GM18505 (cell line): ENCODE measurements at regions not wholly inside any gene's neighbourhood (a gene's known extent, or its start where the extent isn't known, plus 50 kb on each side); places are given as distances from the start of the nearest gene placed in this dataset.

ENCODE experiments used
- ATAC-seq: cut with Tn5 transposase; IDR thresholded peaks from one replicate; pipeline ENCODE4 v1.9.1; 2021; ENCODE audit not compliant: unreplicated experiment
- POLR2A ChIP-seq: IDR thresholded peaks from 4 replicates; pipeline ENCODE4 v1.6.1; 2011; ENCODE audit warnings: borderline replicate concordance; ENCODE audit not compliant: insufficient read depth, insufficient read length; ENCODE audit errors: extremely low read depth

DNA sequence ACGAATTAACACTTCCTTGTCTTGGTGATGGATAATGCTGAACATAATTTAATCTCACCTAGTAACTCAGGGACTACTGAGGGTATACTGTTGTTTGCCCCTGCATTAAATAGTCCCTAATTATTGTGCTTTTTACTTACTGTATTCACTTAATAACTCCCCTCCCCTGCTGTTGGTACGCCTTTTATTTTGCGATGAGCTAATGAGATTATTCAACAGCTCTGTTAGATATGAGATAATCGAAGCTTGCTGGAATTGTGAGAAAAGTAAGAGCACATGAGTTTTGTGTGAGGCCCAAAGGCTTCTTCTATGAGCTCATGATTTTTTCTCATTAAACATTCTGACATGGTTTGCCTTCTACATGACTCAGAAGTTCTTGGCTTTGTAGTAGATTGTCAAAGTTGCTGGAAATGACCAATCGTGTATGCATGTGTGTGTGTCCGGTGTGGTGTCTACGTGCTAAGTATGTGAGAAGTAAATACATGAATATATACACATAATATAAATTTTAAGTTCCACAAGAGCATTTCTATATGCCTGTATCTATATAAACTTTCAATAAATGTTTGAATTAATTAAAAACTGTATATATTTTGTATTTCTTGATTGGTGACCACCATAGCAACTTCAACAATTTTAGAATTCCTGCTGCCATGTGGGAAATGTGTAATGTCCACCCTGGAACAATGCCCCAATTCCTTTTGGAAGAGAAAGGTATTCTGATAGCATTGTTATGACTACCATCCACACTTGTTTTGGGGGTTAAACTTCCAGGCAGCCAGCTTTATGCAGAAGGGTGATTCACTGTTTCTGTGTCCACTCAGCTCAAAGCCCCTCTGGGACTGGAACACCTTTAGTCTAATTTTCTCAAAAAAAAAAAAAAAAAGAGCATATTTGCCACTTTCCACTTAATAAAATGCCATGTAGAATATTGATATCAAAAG, 106.2 kb downstream of the SAMD9 start:
- no peak for TF ChIP-seq POLR2A
- ATAC-seq, result no peak

GRCh38 chr7:93008833-93009232, 108.9 kb downstream of the SAMD9 start:
- no peak for TF ChIP-seq POLR2A
- ATAC-seq, result no peak

DNA sequence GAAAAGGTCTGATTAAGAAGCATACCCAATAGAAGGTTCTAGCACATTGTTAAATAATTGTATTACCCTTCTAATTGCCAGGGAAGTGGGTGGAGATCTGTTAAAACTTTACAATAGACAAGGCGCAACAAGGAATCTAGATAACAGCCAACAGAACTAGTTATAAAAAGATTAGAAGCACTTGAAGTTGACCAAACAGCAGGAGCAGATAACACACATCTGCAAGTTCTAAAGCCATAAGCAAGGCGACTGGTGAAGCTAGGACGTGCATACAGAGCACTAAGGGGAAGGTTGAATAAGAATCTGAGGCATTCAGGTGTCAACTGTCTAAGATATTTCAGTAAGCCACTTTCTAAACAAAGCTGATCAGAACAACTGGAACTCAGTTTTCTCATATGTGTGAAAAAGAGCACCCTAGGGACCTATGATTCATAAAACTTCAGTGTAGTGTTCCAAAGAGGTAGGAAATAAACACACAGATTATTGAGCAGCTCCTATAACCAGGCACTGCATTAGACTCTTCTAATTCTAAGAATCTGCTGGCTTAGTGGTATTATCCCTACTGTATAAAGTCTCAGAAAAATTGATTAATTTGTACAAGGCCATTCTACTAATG, 111.2 kb downstream of the SAMD9 start:
- no peak for TF ChIP-seq POLR2A
- no peak for ATAC-seq

- no peak for TF ChIP-seq POLR2A
- no peak for ATAC-seq
Measured at GRCh38 chr7:93004906-93005305, 112.9 kb downstream of the SAMD9 start.

DNA sequence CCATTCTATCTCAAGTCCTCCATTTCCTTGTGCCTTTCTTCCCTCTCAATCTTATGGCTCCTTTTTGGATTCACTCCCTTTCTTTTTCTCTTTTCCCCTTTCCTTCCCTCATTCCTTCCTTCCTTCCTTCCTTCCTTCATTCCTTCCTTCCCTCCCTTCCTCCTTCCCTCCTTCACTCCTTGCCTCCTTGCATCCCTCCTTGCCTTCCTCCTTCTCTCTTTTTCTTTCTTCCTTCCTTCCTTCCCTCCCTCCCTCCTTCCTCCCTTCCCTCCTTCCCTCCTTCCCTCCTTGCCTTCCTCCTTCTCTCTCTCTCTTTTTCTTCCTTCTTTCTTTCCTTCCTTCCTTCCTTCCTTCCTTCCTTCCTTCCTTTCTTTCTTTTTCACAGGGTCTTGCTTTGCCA, 120.1 kb downstream of the SAMD9 start:
- no peak for ATAC-seq
- no peak for TF ChIP-seq POLR2A

DNA sequence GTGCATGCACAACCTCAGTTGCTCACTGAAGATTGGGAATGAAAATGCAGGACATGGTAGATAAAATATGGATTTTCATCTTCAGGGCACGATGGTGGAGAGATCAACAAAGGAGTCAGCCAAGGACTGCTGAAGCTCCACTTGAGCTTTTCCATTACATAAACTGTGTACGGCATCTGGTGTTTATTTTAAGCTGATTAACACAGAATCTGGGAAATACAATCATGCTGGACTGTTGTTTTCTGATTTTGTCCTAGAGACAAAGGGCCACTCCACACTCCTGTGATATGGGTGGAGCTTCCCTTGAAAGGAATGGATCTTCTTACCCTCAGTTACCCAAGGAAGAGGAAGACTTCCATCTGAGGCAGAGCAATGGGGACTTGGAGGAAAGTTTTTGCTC, 120.6 kb downstream of the SAMD9 start:
- no peak for ATAC-seq
- TF ChIP-seq POLR2A, result no peak

DNA sequence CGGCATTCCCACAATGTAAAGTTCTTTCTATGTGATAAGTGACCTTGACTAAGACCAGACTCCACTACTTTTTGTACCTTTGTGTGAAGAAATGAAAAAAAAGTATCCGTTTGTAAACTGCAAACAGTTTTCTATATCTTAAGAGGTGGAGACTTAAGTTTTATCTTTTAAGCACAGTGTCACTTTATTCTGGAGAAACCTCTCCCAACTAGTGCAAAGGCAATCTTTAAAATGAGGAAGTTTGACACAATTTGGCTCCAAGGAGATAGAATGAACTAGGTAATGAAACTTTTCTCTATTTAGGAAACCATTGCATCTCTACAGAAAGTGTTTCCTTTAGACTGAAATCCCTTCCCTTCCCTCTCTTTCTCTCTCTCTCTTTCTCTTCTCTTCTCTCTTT, 122.9 kb downstream of the SAMD9 start:
- TF ChIP-seq POLR2A, result no peak
- no peak for ATAC-seq

DNA sequence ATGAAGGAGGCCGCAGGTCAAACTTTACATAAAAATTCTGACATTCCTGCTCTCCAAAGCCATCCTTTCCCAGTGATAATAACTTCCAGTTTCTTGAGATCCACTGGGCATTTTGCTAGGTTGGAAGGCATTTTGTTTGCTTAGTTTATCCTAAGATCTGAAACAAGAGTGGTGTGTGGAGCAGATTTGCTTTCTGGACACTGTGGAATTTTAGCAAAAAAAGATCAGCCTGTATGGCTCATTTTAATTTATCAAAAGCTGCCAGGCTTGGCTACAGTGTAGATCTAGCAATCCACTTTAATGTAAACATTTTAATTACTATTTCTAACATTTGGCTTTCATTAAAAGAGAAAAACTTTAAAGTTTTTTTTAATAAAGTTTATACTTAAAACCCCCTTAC, 124.8 kb downstream of the SAMD9 start:
- no peak for ATAC-seq
- TF ChIP-seq POLR2A, result no peak

- ATAC-seq, result no peak
- TF ChIP-seq POLR2A, result no peak
Measured at GRCh38 chr7:92992483-92992882, 125.3 kb downstream of the SAMD9 start.

DNA sequence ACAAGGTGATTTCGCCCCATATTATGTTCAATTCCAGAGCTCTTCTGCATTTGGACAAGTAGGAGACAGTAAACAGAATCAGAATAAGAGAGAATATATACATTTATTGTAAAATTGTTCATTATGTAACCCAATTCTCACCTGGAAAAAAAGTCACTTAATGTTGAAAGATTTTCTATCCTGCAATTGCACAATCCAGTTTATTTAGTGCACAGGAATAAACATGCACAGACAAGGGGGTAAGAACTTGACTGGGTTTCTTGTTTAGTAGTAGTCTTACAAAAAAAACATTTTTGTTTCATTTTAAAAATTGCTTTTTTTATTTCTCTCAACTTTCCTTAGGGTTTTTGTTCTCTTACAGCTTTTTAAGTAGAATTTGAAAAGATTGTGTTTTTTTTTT, 126.6 kb downstream of the SAMD9 start:
- TF ChIP-seq POLR2A, result no peak
- ATAC-seq, result no peak

GRCh38 chr7:92988941-92989545, 128.7 kb downstream of the SAMD9 start:
- TF ChIP-seq POLR2A, result no peak
- ATAC-seq, result no peak

- no peak for ATAC-seq
- TF ChIP-seq POLR2A, result no peak
Measured at GRCh38 chr7:92988051-92988450, 129.7 kb downstream of the SAMD9 start.

GRCh38 chr7:92987538-92987937, 130.2 kb downstream of the SAMD9 start:
- no peak for ATAC-seq
- no peak for TF ChIP-seq POLR2A

- ATAC-seq, result no peak
- TF ChIP-seq POLR2A, result no peak
Measured at GRCh38 chr7:92987095-92987494, 130.7 kb downstream of the SAMD9 start.
